ENCODE measurements at regions not wholly inside any gene's neighbourhood (a gene's known extent, or its start where the extent isn't known, plus 50 kb on each side); places are given as distances from the start of the nearest gene placed in this dataset.

- TF ChIP-seq CTCF (IDR thresholded peaks at IDR 0.05), result no peak
- TF ChIP-seq POLR2AphosphoS5 (IDR thresholded peaks at IDR 0.05; ENCODE audit: low read depth, low read length), result no peak
- TF ChIP-seq SIN3A (IDR thresholded peaks at IDR 0.05; ENCODE audit: borderline replicate concordance, insufficient read depth, low read depth, low read length), result no peak
- no peak for TF ChIP-seq REST (IDR thresholded peaks at IDR 0.05; ENCODE audit: insufficient read depth in 1 of 2, low read depth in 2 of 2, low read length in 1 of 2)
- TF ChIP-seq TCF7L2 (IDR thresholded peaks at IDR 0.05; ENCODE audit: low read depth, low read length), result no peak
Observed at GRCh38 chr7:17598846-17599245, 300.4 kb downstream of the AHR start.
